Right lobe of liver (tissue), 6 donors: ENCODE measurements at regions not wholly inside any gene's neighbourhood (a gene's known extent, or its start where the extent isn't known, plus 50 kb on each side); places are given as distances from the start of the nearest gene placed in this dataset.

Source experiments
- ATAC-seq, 4 donors: fragments of 200-7000 bp; cut with Tn5 transposase; one replicate each; pipeline ENCODE4 v1.9.1; 2020; ENCODE audit warnings: mild to moderate bottlenecking in 4 of 4, moderate library complexity in 4 of 4
- DNase-seq, 3 donors: peaks; one replicate each; pipeline ENCODE4 v3.0.0-alpha.2; 2020
- H3K27ac ChIP-seq, 3 donors: fragments of 200-600 bp; one replicate each; pipeline ENCODE4 v1.8.0; 2022
- H3K27me3 ChIP-seq, 2 donors: fragments of 200-600 bp; one replicate each; pipeline ENCODE4 v1.8.0; 2022
- H3K36me3 ChIP-seq, 4 donors: fragments of 200-600 bp; sonication (generic) in 1 of 4; one replicate each; pipeline versions ENCODE4 v1.5.1 to v1.8.0; 2017 to 2022; ENCODE audit warnings: control low read depth in 1 of 4
- H3K4me1 ChIP-seq, 4 donors: fragments of 200-600 bp; sonication (generic) in 1 of 4; one replicate each; pipeline versions ENCODE4 v1.5.1 to v1.8.0; 2017 to 2022; ENCODE audit warnings: control low read depth in 1 of 4
- H3K4me3 ChIP-seq, 3 donors: fragments of 200-600 bp; one replicate each; pipeline ENCODE4 v1.8.0; 2022
- H3K9me3 ChIP-seq, 4 donors: fragments of 200-600 bp; sonication (generic) in 1 of 4; one replicate each; pipeline versions ENCODE4 v1.5.1 to v1.8.0; 2017 to 2022; ENCODE audit warnings: control low read depth in 1 of 4
- POLR2A ChIP-seq: fragments of 450-650 bp; IDR thresholded peaks from one replicate; pipeline ENCODE4 v1.6.1; 2017; ENCODE audit warnings: antibody characterized with exemption, mild to moderate bottlenecking
- WGBS: methylation state at CpG from one replicate; pipeline ENCODE4 v1.1.6; 2018; ENCODE audit warnings: low coverage, low lambda C conversion rate; ENCODE audit not compliant: insufficient coverage; ENCODE audit errors: missing lambda C conversion rate; 5-methylcytosine and 5-hydroxymethylcytosine counted together
- intact Hi-C, 2 donors: fragments of 100-400 bp; cut with DNase I; formaldehyde crosslinking; loops; one replicate each; pipeline versions ENCODE4 v1.11.2 to v1.14.1; 2022
- TF ChIP-seq, protein P1 (sequence below), 4 donors: fragments of 200-600 bp in 3 of 4; fragments of 450-650 bp in 1 of 4; IDR thresholded peaks; one replicate each; pipeline versions ENCODE4 v1.5.1 to v1.8.0; 2016 to 2022; ENCODE audit warnings: antibody characterized with exemption in 4 of 4, mild to moderate bottlenecking in 2 of 4
- donor health status: DM: no; HTN: yes; CAD: no.
- donor health status: DM: no; HTN: no; CAD: no.
- donor health status: DM: no; HTN: no; CAD: no.
- donor health status: DM: no; HTN: yes; CAD: no.
- donor health status: DM: no; HTN: yes; CAD: no.

DNA sequence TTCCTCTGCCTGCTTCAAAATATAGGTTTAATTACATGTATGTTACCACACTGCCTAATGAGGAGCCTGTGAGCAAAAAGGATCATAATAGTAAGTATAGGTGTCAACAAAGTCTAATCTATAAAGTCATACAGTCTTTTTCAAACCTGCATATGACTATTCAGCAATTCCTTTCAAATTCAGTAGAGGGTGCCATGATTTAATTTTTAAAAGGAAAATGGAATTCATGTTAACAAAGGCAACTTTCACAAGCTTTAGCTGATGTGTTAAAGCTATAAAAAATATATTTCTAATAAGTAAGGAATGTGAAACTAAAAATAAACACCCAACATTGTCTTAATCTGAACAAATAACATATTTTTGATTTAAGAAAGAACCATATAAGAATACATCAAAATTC lies 52.1 kb downstream of the MPP7 start:
- ATAC-seq: peak; percentile 44 to 75 (median 60)
- no peaks in the 10 kb centered on the region for H3K27me3 ChIP-seq
- H3K36me3 ChIP-seq: no peaks in the 10 kb centered on the region
- TF ChIP-seq POLR2A: no peak
- TF ChIP-seq, protein P1, sequence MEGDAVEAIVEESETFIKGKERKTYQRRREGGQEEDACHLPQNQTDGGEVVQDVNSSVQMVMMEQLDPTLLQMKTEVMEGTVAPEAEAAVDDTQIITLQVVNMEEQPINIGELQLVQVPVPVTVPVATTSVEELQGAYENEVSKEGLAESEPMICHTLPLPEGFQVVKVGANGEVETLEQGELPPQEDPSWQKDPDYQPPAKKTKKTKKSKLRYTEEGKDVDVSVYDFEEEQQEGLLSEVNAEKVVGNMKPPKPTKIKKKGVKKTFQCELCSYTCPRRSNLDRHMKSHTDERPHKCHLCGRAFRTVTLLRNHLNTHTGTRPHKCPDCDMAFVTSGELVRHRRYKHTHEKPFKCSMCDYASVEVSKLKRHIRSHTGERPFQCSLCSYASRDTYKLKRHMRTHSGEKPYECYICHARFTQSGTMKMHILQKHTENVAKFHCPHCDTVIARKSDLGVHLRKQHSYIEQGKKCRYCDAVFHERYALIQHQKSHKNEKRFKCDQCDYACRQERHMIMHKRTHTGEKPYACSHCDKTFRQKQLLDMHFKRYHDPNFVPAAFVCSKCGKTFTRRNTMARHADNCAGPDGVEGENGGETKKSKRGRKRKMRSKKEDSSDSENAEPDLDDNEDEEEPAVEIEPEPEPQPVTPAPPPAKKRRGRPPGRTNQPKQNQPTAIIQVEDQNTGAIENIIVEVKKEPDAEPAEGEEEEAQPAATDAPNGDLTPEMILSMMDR (IDR thresholded peaks at IDR 0.05): peak; percentile 52 to 61 (median 60)
- H3K4me3 ChIP-seq: no peak overlapping the region
- no peaks in the 10 kb centered on the region for H3K9me3 ChIP-seq
- no peak for DNase-seq
- H3K4me1 ChIP-seq: no peaks in the 10 kb centered on the region
- intact Hi-C loops: loop anchor here (5.0 kb wide), 1 partner anchor 132 kb away; no protein-coding TSS in a partner anchor
- no peak overlapping the region for H3K27ac ChIP-seq

DNA sequence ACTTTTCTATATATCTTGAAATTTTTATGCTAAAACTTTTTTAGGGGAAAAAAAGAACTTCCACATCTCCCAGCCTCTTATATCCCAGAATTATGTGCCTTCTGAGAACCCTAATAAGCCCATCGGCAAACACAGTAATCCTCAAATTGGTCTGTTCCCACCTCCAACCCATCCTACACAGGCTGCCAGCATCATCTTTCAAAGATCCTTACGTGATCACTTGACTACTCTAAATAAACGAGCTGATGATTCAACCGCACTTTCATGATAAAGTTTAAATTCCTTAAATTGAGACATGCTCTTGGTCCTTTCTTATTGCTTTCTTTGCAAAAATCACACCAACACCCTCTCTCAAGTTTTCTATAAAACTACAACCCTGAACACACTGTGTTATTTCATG lies 52.5 kb downstream of the MPP7 start:
- DNase-seq (no peak), ATAC-seq (no peak)
- Histone ChIP-seq H3K27me3 (no peaks in the 10 kb centered on the region), H3K27ac (no peak overlapping the region), H3K4me3 (no peak overlapping the region), H3K9me3 (no peaks in the 10 kb centered on the region), H3K36me3 (no peaks in the 10 kb centered on the region), H3K4me1 (no peaks in the 10 kb centered on the region)
- 53% methylated on average over 4 of the region's 4 CpGs for WGBS
- intact Hi-C loops: loop anchor here (5.0 kb wide), 1 partner anchor 132 kb away; no protein-coding TSS in a partner anchor
- no peak for TF ChIP-seq POLR2A
- TF ChIP-seq, protein P1 (IDR thresholded peaks at IDR 0.05): no peak

DNA sequence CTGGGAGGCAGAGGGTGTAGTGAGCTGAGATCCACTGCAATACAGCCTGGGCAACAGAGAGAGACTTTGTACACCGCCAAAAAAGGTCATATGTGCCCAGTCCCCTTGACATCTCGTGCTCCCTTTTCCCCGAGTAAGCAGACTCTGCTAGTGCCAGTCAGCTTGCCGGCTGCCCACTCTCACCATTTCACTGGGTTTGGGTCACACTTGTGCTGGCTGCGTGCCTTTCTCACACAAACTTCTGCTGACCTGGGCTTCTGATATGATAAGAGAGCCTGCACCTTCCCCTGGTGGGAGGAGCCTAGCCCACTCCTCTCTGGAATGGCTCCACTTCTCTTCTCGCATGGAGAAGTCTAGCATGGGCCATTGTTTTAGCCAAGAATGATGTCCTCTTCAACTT lies 53.4 kb downstream of the MPP7 start:
- TF ChIP-seq POLR2A: no peak
- TF ChIP-seq, protein P1 (IDR thresholded peaks at IDR 0.05): no peak
- Histone ChIP-seq H3K9me3 (no peaks in the 10 kb centered on the region), H3K36me3 (no peaks in the 10 kb centered on the region), H3K4me1 (no peaks in the 10 kb centered on the region), H3K27me3 (no peaks in the 10 kb centered on the region), H3K4me3 (no peak overlapping the region), H3K27ac (no peak overlapping the region)
- 86% methylated on average over 1 of the region's 6 CpGs for WGBS
- DNase-seq: no peak
- intact Hi-C loops: no loop called here
- no peak for ATAC-seq

DNA sequence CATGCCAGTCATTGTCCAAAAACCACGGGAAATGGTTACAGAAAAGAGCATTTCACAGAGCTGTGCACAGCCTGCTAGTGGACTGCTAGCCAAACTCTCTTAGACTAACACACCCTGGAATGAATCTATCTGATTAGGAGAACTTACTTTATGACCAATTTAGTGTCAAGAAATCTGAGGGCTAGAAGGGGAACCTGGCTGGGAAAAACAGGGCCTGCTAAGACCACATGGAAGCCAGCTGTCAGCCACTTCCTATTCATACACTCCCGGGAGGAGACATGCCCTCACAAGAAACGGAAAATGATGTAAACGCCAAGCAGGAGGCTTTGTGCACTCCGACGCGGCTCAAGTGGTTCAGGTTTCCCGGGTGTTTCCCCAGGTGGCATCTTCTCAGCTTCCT lies 54.8 kb downstream of the MPP7 start:
- no peaks in the 10 kb centered on the region for H3K4me1 ChIP-seq
- intact Hi-C loops: no loop called here
- WGBS: 43% methylated on average over 4 of the region's 8 CpGs
- no peak overlapping the region for H3K27ac ChIP-seq
- TF ChIP-seq, protein P1 (IDR thresholded peaks at IDR 0.05): no peak
- TF ChIP-seq POLR2A: no peak
- H3K4me3 ChIP-seq: no peak overlapping the region
- no peaks in the 10 kb centered on the region for H3K36me3 ChIP-seq
- no peaks in the 10 kb centered on the region for H3K27me3 ChIP-seq
- DNase-seq: no peak
- H3K9me3 ChIP-seq: no peaks in the 10 kb centered on the region
- ATAC-seq: peak in 1 of 4 donors; percentile 31

DNA sequence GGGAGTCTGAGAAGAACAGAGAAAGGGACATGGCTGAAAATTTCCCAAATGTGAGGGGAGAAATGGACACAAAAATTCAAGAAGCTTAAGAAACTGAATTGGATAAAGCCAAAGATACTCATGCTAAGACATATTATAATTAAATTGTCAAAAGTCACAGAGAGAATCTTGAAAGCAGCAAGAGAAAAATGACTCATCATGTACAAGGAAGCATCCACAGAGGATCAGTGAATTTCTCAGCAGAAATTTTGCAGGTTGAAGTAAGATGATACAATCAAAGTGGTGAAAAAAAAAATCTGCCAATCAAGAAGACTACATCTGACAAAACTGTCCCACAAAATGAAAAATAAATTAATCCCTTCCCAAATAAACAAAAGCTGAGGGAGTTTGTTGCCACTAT lies 56.8 kb downstream of the MPP7 start:
- ATAC-seq: no peak
- TF ChIP-seq POLR2A: no peak
- TF ChIP-seq, protein P1 (IDR thresholded peaks at IDR 0.05): no peak
- no peaks in the 10 kb centered on the region for H3K36me3 ChIP-seq
- no peaks in the 10 kb centered on the region for H3K9me3 ChIP-seq
- intact Hi-C loops: no loop called here
- no peak overlapping the region for H3K27ac ChIP-seq
- no peak overlapping the region for H3K4me3 ChIP-seq
- no peak for DNase-seq
- H3K27me3 ChIP-seq: no peaks in the 10 kb centered on the region
- H3K4me1 ChIP-seq: no peaks in the 10 kb centered on the region
